ENCODE measurements at regions not wholly inside any gene's neighbourhood (a gene's known extent, or its start where the extent isn't known, plus 50 kb on each side); places are given as distances from the start of the nearest gene placed in this dataset.
"Not testable (repeated sequence)": the region's sequence is repeated elsewhere in the genome, so short reads cannot be mapped to it uniquely, and the experiment has no call there.

GRCh38 chr13:82202398-82202797 lies 1679.9 kb downstream of the SLITRK1 start:
- DNase-seq (ENCODE audit: low read depth), result no peak

DNA sequence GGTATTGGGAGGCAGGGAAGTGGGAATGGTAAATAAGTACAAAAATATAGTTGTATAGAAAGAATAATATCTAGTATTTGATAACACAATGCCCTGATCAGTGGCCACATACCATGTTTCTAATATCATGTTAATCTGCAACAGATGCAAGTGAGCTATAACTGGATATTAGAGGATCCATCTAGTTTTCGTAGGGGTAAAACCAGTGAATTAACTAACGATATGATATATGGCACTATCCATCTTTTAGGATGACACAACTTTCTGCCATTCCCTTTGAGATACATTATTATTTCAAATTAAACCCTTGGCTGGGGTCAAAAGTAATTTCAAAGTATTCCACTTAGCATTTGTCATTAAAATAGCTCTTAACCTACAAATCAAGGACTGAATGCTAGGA lies 1686.2 kb downstream of the SLITRK1 start:
- DNase-seq (ENCODE audit: low read depth), result no peak

DNA sequence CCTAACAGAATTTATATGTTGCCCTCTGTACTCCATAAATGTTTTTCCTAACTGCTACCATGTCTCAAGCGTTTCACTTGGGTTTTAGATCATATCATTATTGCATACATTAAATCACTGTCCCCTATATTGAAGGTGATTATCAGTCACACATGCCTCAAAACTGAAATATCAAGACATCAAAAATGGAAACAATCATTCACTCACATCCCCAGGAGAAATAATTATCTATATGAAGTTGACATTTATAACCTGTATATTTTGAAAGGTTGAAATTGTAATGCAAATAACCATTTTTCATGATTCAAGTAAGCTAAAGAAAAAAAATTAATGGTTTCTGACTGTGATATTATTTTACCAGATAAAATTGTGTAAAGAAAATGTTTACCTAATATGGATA lies 1695.0 kb downstream of the SLITRK1 start:
- DNase-seq (ENCODE audit: low read depth), result no peak

- DNase-seq (ENCODE audit: low read depth), result no peak
These were observed 1705.5 kb downstream of the SLITRK1 start for GRCh38 chr13:82176751-82177150.

DNA sequence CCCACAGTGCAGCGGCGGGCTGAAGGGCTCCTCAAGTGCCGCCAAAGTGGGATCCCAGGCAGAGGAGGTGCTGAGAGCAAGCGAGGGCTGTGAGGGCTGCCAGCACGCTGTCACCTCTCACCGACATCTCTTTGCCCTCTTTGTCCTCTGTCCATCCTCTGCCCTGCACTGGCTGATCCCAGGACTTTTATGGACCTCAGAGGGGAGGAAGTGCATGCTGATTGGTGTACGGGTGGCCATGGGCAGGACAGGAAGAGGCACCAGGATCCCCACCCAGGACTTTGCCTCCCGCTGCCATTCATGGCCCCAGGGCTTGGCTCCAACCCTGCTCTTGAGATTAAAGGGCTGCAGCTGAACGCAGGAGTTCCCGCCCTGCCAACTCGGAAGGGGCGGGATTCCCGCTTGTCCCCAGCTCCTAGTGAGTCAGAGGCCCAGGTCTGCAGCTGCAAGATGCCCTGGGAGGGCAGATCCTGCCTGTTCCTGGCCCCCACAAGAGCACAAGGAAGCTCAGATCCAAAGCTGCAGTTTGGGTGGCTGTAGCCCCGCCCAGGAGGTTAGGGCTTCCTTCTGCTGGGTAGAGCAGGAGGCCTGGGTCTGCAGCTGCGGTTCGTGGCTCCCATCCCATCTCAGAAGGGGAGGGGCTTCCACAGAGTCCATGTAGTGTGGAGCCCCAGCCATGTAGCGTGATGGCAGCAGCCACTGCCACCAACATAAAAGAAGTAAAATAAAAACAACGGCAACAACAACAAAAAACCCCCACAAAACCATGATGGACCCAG lies 1716.7 kb downstream of the SLITRK1 start:
- no peak for DNase-seq (ENCODE audit: low read depth)

DNA sequence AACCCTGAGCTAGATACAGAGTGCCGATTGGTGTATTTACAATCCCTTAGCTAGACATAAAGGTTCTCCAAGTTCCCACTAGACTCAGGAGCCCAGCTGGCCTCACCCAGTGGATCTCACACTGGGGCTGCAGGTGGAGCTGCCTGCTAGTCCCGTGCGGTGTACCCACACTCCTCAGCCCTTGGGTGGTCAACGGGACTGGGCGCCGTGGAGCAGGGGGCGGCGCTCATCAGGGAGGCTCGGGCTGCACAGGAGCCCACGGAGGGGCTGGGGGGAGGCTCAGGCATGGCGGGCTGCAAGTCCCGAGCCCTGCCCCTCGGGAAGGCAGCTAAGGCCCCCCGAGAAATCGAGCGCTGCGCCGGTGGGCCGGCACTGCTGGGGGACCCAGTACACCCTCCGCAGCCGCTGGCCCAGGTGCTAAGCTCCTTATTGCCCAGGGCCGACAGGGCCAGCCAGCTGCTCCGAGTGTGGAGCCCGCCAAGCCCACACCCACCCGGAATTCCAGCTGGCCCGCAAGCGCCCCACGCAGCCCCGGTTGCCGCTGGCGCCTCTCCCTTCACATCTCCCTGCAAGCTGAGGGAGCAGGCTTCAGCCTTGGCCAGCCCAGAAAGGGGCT lies 1717.4 kb downstream of the SLITRK1 start:
- DNase-seq (ENCODE audit: low read depth), result not testable (repeated sequence)

DNA sequence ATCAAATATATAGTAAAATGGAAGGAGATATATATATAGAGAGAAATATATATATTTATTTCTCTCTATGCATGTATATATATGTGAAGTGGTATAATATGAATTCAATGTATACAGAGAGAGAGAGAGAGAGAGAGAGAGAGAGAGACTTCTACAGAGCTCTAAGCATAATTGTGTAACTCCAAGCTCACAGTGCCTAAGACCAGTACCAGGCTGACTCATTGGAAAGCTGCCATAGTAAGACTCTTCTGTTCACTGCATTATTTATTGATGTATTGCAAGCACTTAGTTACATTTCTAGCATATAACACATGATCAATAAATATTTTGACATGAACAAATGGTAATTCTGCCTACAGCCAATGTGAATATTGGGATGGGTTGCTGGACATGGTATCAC lies 1734.7 kb downstream of the SLITRK1 start:
- peak; percentile 10 for DNase-seq (ENCODE audit: low read depth)

GRCh38 chr13:82136880-82137279 lies 1745.4 kb downstream of the SLITRK1 start:
- DNase-seq (ENCODE audit: low read depth), result no peak

- no peak for DNase-seq (ENCODE audit: low read depth)
These were observed 1753.0 kb downstream of the SLITRK1 start for GRCh38 chr13:82129281-82129680.

- DNase-seq (ENCODE audit: low read depth), result no peak
These were observed 1763.7 kb downstream of the SLITRK1 start for GRCh38 chr13:82118589-82118988.

GRCh38 chr13:82116422-82116989 lies 1765.8 kb downstream of the SLITRK1 start:
- DNase-seq (ENCODE audit: low read depth), result no peak

DNA sequence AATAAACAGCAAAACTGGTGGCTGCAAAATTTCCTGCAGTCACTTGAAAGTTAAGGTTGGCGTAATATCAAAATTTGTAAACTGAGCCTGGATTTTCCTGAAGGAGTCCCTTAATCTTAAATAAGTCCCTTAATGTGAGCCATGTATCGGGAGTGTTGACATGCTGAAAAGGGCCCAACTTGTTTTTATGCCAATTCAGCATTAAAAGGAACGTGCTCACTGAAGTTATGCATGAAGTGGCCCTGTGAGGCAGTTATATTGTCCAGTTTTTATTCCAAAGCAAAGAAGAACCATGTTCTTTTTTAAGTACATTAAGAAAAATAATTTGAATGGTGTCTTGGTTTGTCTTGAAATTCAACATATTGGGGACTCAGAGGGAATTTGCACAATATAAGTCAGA lies 1766.9 kb downstream of the SLITRK1 start:
- DNase-seq (ENCODE audit: low read depth), result no peak

GRCh38 chr13:82096256-82096655 lies 1755.3 kb upstream of the SPRY2 start:
- no peak for DNase-seq (ENCODE audit: low read depth)

DNA sequence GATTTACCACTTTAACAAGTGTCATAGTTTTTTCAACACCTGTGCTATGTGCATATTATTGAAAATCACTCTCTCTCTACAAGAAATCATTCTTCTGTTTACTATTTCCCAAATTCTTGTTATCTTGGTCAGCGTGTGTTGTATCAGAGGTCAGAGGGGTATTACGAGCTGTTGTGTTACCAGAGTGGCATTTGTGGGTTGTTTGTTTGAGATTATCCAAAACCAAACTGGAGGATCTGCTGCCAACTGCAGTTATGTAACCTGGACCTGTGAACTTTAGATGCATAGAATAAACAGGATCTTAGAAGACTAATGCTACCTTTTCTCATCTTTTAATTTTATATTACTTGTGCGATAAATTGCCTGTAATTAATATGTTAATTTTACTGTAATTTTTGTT lies 1751.4 kb upstream of the SPRY2 start:
- DNase-seq (ENCODE audit: low read depth), result no peak

DNA sequence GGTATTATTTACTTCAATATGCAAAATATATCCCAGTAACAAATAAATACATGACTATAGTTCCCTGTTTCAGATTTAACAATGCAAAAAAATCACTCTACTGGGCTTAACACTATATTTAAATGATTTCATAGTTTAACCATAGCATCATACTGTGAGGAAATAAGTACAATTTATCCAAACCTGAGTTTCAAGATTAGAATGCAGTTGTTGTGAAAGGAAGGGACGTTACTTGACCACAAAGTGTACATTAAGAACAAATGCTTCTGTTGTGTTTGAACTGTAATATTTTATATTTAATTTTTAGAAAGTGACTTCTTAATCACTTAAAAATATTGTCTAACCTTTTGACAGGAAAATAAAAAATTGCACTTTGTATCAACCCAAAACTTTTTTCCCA lies 1747.9 kb upstream of the SPRY2 start:
- DNase-seq (ENCODE audit: low read depth), result peak; percentile 24

DNA sequence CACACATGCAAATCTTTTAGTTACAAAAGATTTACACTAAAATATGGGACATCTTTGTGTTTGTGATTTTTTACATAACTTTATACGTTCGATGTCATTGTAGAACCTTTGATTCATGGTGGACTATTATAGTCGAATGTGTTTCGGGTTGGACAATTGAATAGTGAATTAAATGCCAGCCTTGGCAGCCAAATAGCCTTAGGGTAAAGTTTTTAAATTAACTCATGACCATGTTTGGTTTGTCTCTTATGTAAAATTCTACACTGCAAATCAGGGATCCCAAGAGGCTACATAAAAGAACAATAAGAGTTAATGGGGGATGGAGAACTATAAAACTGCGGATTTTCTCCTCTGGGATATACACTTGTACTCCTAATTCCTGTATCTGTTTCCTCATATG lies 1735.6 kb upstream of the SPRY2 start:
- no peak for DNase-seq (ENCODE audit: low read depth)

GRCh38 chr13:82070416-82070815 lies 1729.5 kb upstream of the SPRY2 start:
- DNase-seq (ENCODE audit: low read depth), result no peak

- DNase-seq (ENCODE audit: low read depth), result peak; percentile 18
These were observed 1721.8 kb upstream of the SPRY2 start for GRCh38 chr13:82062772-82063171.

GRCh38 chr13:82058364-82058763 lies 1717.4 kb upstream of the SPRY2 start:
- no peak for DNase-seq (ENCODE audit: low read depth)

DNA sequence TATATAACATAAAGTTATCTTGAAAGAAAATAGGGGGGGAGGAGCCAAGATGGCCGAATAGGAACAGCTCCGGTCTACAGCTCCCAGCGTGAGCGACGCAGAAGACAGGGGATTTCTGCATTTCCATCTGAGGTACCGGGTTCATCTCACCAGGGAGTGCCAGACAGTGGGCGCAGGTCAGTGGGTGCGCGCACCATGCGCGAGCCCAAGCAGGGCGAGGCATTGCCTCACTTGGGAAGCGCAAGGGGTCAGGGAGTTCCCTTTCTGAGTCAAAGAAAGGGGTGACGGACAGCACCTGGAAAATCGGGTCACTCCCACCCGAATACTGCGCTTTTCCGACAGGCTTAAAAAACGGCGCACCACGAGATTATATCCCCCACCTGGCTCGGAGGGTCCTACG lies 1704.4 kb upstream of the SPRY2 start:
- not testable (repeated sequence) for DNase-seq (ENCODE audit: low read depth)

- no peak for DNase-seq (ENCODE audit: low read depth)
These were observed 1695.7 kb upstream of the SPRY2 start for GRCh38 chr13:82036602-82037001.

DNA sequence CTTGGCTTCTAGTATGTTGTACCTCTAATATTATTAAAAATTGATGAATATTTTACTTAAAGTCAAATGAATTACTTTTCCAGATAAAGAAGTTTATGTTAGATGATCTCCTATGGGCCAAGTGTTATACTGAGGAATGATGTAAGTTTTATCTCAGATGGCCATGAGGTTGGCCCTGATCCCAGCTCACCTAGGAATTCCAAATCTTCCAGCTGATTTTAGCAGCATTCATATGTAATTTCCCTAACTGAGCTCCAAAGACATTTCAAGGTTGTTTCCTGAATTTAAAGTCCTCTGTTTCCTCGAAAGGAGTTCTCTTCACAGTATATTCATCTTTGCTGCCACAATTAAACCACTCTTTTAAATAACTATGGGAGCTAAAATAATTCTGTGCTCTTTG lies 1670.4 kb upstream of the SPRY2 start:
- no peak for DNase-seq (ENCODE audit: low read depth)

DNA sequence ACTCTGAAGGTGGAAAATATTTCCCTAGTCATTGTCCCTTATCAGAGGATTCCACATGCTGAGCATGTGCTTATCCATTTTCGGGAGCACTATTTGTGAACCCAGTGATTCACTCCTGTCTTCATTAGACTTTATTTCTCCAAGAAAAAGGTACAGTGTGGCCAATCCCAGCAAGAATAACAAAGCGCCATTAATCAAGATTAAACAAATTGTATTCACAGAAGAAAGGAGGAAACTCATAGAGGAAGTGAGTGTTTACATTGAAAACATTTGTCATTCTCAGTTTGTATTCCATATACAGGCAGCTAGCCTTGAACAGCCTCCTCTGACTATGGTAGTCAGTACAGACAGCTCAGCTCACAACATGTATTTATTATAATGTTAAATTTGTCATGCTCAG lies 1669.9 kb upstream of the SPRY2 start:
- peak; percentile 10 for DNase-seq (ENCODE audit: low read depth)

GRCh38 chr13:82002710-82003109 lies 1661.8 kb upstream of the SPRY2 start:
- DNase-seq (ENCODE audit: low read depth), result no peak

All from iris pigment epithelial cell (primary cell).